Activated naive CD8-positive, alpha-beta T cell treated with anti-CD3 and anti-CD28 coated beads, Interleukin-2, amount 50 U/mL, for 24 hours (primary cell): ENCODE measurements at regions not wholly inside any gene's neighbourhood (a gene's known extent, or its start where the extent isn't known, plus 50 kb on each side); places are given as distances from the start of the nearest gene placed in this dataset.

Experiments
- ATAC-seq: fragments of 150-1000 bp; cut with Tn5 transposase; one replicate; pipeline ENCODE4 v1.10.0; 2021
- DNase-seq: peaks from one replicate; pipeline ENCODE4 v3.0.0; 2021
- H3K27ac Mint-ChIP-seq: one replicate; pipeline ENCODE4 v1.8.0; 2021; ENCODE audit warnings: mild to moderate bottlenecking, mixed read lengths
- H3K27me3 Mint-ChIP-seq: one replicate; pipeline ENCODE4 v1.8.0; 2021; ENCODE audit warnings: mixed read lengths
- H3K36me3 Mint-ChIP-seq: one replicate; pipeline ENCODE4 v1.8.0; 2021; ENCODE audit warnings: low read depth, mixed read lengths
- H3K4me1 Mint-ChIP-seq: one replicate; pipeline ENCODE4 v1.8.0; 2021; ENCODE audit warnings: mixed read lengths
- H3K4me3 Mint-ChIP-seq: one replicate; pipeline ENCODE4 v1.8.0; 2021; ENCODE audit warnings: mild to moderate bottlenecking, moderate library complexity, mixed read lengths
- H3K9me3 Mint-ChIP-seq: one replicate; pipeline ENCODE4 v1.8.0; 2021; ENCODE audit warnings: mixed read lengths

DNA sequence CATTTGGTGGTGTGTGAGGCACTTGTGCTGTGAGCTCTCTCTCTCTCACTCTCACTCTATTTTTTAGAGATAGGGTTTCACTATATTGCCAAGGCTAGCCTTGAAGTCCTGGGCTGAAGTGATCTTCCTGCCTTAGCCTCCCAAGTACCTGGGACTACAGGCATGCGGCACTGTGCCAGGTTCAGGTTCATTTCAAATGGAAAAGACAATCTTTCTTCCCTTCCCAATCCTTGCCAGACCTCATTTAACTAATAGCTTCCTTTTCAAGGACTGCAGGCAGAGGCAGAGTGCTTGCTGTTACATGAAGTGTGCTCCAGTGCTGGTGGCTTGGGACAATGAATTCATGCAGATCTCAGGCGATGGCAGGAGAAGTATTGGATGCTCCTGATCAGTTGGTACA is 73.2 kb upstream of the BICD1 start:
- Mint-ChIP-seq H3K27ac (no peak overlapping the region), H3K4me1 (no peaks in the 10 kb centered on the region), H3K4me3 (no peak overlapping the region), H3K27me3 (no peaks in the 10 kb centered on the region), H3K9me3 (no peaks in the 10 kb centered on the region), H3K36me3 (no peaks in the 10 kb centered on the region)
- ATAC-seq = no peak
- DNase-seq = no peak

DNA sequence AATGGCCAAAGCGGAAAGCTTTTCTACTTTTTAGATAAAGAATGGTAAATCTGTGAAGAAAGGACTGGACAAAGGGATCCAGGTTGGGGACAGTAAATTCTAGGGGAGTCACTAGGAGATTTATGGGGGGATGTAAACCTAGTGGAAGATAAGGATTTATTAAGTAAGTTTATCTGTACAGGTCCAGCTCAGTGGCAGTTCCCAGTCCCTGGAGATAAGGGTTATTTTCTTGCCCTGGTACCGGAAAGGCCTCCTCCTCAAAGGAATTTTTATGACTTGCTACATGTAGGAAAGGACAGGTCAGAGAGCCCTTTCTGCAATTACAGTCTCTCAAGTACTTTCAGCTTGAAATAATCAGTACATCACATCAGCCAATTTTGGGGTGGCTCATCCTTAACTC is 72.6 kb upstream of the BICD1 start:
- no peaks in the 10 kb centered on the region for H3K36me3 Mint-ChIP-seq

DNA sequence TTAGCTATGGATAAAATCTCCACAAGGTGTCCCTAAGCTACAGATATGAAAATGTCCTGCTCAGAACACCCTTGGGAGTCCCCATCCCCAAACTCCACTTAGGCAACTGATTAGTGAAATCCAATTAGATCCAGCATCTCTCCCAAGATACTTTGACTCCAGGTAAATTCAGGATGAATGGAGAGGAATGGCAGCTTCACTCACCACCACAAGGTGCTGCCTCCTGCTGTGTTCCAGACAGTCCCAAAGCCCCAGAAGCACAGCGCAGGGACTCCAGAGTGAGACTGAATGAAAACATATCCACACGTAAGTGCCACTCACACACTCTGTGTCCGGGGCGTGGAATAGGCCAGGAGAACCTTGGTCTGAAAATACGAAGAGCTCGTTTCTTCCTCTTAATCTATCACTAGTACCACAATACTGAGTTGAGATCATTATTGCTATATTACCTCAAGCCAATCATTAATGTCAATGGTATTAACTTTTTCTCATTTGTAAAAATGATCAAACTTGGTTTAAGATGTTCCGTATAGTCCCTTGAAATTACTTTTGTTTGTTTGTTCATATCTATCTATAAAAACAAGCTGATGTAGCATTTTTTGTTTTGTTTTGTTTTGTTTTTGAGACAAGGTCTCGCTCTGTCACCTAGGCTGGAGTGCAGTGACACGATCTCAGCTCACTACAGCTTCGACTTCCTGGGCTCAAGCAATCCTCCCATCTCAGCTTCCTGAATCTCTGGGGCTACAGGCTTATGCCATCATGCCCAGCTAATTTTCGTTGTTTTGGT is 70.0 kb upstream of the BICD1 start:
- no peaks in the 10 kb centered on the region for H3K9me3 Mint-ChIP-seq
- no peak overlapping the region for H3K27ac Mint-ChIP-seq
- DNase-seq = no peak
- ATAC-seq = no peak
- H3K4me3 Mint-ChIP-seq = no peak overlapping the region
- no peaks in the 10 kb centered on the region for H3K27me3 Mint-ChIP-seq
- H3K4me1 Mint-ChIP-seq = no peaks in the 10 kb centered on the region
- H3K36me3 Mint-ChIP-seq = no peaks in the 10 kb centered on the region

More for the DNA sequence above, 72.6 kb upstream of the BICD1 start:
- Mint-ChIP-seq H3K9me3 (no peaks in the 10 kb centered on the region), H3K4me3 (no peak overlapping the region), H3K27me3 (no peaks in the 10 kb centered on the region), H3K27ac (no peak overlapping the region), H3K4me1 (no peaks in the 10 kb centered on the region)
- no peak for ATAC-seq
- DNase-seq = no peak

DNA sequence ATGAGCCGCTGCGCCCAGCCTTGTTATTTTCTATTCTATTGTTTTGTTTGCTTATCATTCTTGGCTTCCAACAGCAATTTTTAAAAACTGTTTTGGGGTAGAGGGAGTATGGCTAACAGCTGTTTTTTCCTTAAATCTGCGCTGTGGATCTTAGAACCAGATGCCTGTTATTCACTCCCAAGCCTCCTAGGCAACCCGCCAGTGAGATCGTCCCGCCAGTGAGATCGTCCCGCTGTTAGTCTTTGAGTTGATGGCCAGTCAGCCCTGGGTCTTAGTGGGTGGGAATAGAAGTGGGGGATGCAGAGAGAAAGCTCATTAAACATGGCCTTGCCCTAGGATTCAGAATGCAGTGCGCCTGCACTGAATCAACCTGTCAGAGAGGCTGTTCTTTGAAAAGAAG is 67.3 kb upstream of the BICD1 start:
- Mint-ChIP-seq H3K36me3 (peaks cover 3% of the 10 kb centered on the region), H3K4me3 (no peak overlapping the region), H3K27ac (no peak overlapping the region), H3K9me3 (peaks cover 12% of the 10 kb centered on the region), H3K4me1 (no peaks in the 10 kb centered on the region), H3K27me3 (no peaks in the 10 kb centered on the region)
- no peak for ATAC-seq
- DNase-seq = no peak

DNA sequence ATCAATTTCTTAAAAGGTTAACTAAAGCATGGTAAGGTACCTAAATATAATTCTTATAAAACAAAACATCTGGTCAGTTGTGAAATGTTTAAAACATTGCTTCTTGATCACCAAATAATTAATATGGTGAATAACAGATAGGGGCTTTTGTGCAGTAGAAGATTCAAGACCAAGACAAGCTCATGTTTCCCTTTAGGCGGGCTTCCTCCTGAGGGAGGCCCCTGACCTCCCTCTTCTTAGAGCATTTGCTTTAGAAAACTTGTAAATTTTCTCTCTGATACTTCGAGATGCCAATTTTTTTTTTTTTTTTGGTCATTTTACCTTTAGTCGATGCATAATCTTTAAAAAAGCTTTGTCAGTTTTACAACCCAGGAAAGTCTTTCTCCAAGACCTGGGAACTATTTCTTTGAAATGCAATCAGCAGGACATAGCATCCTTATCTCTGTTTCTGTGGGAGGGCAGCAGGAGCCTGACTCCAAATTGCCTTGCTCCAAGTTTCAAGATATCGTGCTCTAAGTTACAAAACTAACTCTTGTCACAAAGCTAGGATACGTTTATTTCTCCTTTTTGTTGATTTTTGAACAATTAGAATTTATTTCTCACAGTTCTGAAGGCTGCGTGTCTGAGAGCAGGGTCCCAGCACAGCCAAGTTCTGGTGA is 66.6 kb upstream of the BICD1 start:
- Mint-ChIP-seq H3K27me3 (no peaks in the 10 kb centered on the region), H3K36me3 (peaks cover 5% of the 10 kb centered on the region), H3K27ac (no peak overlapping the region), H3K9me3 (peaks cover 15% of the 10 kb centered on the region), H3K4me3 (no peak overlapping the region), H3K4me1 (no peaks in the 10 kb centered on the region)
- DNase-seq (no peak), ATAC-seq (no peak)

DNA sequence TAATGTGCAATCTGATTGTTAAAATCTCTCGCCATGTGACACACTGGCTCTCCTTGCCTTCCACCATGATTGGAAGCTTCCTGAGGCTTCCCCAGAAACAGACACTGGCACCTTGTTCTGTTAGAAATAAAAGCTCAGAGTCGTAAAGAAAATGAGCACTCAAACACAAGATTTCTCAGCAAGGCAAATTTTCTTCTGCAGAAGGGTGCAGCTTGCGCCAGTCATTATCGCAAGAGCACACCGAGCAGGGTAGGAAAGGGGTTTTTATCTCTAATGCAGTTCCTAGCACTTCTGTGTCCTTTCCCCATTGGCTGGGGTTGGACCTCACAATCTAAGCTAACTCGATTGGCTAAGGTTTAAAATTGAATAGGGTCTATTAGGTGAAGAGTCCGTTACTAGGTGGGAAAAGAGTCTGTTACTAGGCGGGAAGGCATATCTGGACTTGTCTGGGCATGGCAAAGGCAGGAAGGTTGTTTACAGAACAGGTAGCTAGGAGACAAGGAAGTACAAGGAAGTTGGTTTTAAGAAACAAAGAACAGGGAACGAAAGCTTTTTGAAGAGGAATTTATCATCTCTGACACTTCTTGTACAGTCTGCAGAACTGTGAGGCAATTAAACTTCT is 62.6 kb upstream of the BICD1 start:
- peaks cover 9% of the 10 kb centered on the region for H3K4me1 Mint-ChIP-seq
- ATAC-seq = no peak
- no peak overlapping the region for H3K27ac Mint-ChIP-seq
- no peak overlapping the region for H3K4me3 Mint-ChIP-seq
- H3K36me3 Mint-ChIP-seq = peaks cover 5% of the 10 kb centered on the region
- no peak for DNase-seq
- H3K9me3 Mint-ChIP-seq = peaks cover 21% of the 10 kb centered on the region
- no peaks in the 10 kb centered on the region for H3K27me3 Mint-ChIP-seq

DNA sequence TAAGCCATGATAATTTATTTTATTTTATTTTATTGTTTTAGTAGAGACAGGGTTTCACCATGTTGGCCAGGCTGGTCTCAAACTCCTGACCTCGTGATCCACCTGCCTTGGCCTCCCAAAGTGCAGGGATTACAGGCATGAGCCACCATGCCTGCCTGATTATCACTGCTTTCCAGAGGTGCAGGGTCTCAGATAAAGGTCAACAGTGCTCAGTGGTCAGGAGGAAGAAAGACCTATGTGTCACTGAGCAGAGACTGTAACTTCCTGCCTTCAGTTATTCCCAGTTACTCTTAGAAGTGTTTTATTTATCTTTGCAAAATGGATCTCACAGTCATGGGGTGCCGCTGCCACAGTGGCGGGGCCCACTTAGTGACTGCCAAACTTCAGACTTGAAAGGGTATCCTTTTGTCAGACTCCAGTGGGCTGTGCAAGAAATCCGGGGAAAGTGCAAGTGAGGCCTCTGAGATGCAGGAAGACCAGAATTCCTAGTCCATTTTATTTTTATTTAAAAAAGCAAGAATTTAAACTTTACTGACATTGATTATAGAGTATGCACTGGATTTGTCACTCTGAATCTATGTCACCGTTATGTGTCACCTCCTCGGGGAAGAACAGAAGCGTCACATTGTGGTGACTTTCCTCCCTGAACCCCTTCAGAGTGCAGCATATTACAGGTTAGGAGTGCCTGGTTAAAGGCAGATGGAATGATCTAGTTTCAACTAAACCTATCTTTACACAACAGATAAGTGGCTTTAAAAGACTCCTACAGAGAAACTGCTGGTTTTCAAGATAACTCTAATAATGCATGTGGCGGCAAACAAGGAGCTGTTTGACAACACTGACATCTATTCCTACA is 59.1 kb upstream of the BICD1 start:
- DNase-seq = no peak
- H3K27me3 Mint-ChIP-seq = no peaks in the 10 kb centered on the region
- H3K4me3 Mint-ChIP-seq = no peak overlapping the region
- peaks cover 9% of the 10 kb centered on the region for H3K4me1 Mint-ChIP-seq
- peaks cover 21% of the 10 kb centered on the region for H3K9me3 Mint-ChIP-seq
- peaks cover 5% of the 10 kb centered on the region for H3K36me3 Mint-ChIP-seq
- H3K27ac Mint-ChIP-seq = no peak overlapping the region
- peak; percentile 70 for ATAC-seq

DNA sequence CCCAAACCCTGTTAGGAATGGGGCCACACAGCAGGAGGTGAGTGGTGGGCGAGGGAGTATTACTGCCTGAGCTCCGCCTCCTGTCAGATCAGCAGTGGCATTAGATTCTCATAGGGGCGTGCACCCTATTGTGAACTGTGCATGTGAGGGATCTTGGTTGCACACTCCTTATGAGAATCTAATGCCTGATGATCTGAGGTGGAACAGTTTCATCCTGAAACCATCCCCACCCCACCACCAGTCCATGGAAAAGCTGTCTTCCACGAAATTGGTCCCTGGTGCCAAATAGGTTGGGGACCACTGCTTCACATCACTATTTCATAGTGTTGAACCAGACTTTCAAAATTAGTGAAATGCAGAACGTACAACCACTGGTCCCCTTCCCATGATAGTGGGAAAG is 57.9 kb upstream of the BICD1 start:
- Mint-ChIP-seq H3K27ac (no peak overlapping the region), H3K4me1 (peaks cover 9% of the 10 kb centered on the region), H3K9me3 (peaks cover 15% of the 10 kb centered on the region)

DNA sequence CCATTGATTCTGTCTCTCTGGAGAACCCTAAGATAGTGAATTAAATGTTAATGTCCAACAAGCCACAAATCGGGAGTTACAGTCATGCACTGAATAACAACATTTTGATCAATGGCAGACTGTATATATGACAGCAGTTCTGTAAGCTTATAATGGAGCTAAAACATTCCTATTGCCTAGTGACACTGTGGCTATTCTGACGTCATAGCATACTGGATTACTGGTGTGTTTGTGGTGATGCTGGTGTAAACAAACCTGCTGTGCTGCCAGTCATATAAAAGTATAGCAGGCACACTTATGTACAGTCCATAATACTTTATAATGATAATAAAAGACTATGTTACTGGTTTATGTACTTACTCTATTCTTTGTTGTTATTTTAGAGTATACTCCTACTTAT is 56.7 kb upstream of the BICD1 start:
- Mint-ChIP-seq H3K27ac (no peak overlapping the region), H3K4me1 (peaks cover 11% of the 10 kb centered on the region), H3K36me3 (no peaks in the 10 kb centered on the region), H3K4me3 (no peak overlapping the region), H3K9me3 (peaks cover 7% of the 10 kb centered on the region), H3K27me3 (no peaks in the 10 kb centered on the region)
- DNase-seq = no peak
- no peak for ATAC-seq

More for the DNA sequence above, 57.9 kb upstream of the BICD1 start:
- ATAC-seq (no peak), DNase-seq (no peak)
- H3K4me3 Mint-ChIP-seq = no peak overlapping the region
- peaks cover 5% of the 10 kb centered on the region for H3K36me3 Mint-ChIP-seq
- H3K27me3 Mint-ChIP-seq = no peaks in the 10 kb centered on the region

DNA sequence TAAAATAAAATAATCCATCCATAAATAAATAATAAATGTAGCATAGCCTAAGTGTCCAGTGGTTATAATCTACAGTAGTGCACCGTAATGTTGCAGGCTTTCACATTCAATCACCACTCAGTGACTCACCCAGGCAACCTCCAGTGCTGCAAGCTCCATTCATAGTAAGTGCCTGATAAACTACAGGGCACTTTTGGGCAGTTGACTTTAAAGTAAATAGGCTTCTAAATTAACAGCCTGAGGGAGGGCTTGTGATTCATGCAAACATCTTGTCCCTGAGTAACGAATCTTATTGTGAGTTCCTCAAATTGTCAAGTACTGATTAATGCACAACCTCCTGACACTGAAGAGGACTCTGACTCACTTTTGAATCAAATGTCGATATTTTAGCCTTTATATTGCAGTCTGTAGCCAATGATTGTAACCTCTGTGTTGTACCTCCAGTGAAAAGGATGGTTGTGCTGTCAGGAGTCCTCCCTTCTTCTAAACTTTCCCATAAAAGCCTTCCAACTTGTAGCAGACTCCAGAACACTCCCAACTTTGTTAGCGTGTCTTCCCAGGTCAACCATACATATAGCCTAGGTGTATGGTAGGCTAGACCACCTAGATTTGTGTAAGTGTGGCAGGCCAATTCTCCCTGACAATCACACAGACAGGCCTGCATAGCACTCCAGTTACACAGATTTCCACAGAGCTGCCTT is 55.0 kb upstream of the BICD1 start:
- H3K4me3 Mint-ChIP-seq = no peak overlapping the region
- H3K36me3 Mint-ChIP-seq = no peaks in the 10 kb centered on the region
- H3K27ac Mint-ChIP-seq = no peak overlapping the region
- peaks cover 8% of the 10 kb centered on the region for H3K4me1 Mint-ChIP-seq
- peak; percentile 33 for ATAC-seq
- no peaks in the 10 kb centered on the region for H3K27me3 Mint-ChIP-seq
- H3K9me3 Mint-ChIP-seq = no peaks in the 10 kb centered on the region
- DNase-seq = no peak

DNA sequence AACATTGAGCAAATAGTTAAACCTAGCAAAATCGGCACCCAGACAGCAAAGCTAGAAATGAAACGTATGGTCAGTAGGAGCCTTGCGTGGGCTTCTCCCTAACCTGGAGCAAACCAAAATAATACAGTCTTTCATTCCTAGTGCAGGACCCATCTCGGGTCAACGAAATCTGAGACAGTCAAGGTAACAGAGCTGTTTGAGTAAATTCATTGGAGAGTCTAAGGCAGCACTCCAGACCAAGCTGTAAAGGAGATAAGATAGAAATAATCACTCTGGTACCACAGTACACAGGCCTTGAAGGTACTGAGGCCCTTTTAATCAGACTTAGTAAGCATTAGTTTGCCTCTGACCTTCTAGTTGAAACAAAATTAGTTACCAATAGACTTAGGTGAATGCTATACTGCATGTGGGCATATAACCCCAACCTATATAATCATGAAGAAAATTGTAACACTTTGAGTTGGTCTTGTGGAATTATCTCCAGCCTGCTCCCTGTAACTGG is 54.4 kb upstream of the BICD1 start:
- DNase-seq = no peak
- H3K27me3 Mint-ChIP-seq = no peaks in the 10 kb centered on the region
- H3K4me3 Mint-ChIP-seq = no peak overlapping the region
- no peak for ATAC-seq
- H3K9me3 Mint-ChIP-seq = no peaks in the 10 kb centered on the region
- H3K4me1 Mint-ChIP-seq = peaks cover 8% of the 10 kb centered on the region
- H3K36me3 Mint-ChIP-seq = no peaks in the 10 kb centered on the region
- no peak overlapping the region for H3K27ac Mint-ChIP-seq

DNA sequence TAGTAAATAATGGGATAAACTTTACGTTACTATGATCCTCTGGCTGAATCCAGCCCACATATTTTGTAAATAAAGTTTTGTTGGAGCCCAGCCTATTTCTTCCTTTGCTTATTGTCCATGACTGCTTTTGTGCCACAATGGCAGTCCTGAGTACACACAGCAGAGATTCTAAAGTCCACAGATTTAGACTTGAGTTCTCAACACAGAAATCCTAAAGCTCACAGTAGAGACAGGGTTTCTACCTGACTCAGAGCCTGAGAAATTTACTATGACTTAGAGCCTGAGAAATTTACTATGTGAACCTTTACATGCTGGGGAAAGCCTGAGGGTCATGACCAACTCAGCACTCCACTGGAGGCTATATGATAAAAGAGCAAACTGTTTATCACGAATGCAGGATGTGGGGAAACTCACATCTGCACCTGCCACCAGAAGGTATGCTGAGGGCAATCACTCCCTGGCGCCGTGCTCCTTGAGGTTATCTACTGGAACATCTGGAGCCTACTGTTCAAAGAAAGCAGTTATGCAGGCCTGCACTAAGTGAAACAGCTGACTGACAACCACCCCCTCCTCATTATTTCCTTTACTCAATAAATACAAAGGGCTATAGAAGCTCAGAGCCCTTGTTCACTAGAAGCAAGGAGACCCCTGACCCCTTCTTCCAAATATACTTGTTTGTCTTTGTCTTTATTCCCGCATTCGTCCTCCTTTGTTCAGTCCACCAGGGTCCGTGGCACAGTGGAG is 52.6 kb upstream of the BICD1 start:
- Mint-ChIP-seq H3K36me3 (no peaks in the 10 kb centered on the region), H3K9me3 (no peaks in the 10 kb centered on the region), H3K27ac (no peak overlapping the region), H3K4me3 (no peak overlapping the region), H3K4me1 (peaks cover 2% of the 10 kb centered on the region), H3K27me3 (no peaks in the 10 kb centered on the region)
- ATAC-seq = no peak
- no peak for DNase-seq
